ENCODE measurements at regions not wholly inside any gene's neighbourhood (a gene's known extent, or its start where the extent isn't known, plus 50 kb on each side); places are given as distances from the start of the nearest gene placed in this dataset.

DNA sequence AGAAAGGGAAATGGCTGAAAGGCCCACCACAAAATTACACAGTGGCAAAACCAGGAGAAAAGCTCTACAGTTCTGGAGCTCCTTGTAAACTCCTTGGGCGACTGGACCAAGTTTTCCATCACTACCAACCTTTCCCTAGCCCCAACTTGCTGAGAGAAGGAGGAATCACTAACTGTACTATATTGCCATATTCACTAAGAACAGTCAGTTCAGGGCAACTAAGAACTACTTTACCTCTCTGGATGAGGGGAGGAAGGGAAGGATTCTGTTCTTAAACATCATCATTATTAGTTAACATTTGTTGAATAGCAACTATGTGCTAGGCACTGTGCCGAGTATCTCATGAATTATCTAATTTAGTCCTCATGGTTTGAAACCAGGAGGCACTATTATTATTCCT, 98.1 kb upstream of the SVIL start:
- TF ChIP-seq EZH2 (IDR thresholded peaks at IDR 0.05; ENCODE audit: insufficient read depth, poor library complexity, severe bottlenecking) = no peak
- TF ChIP-seq EZH2phosphoT487 (IDR thresholded peaks at IDR 0.05; ENCODE audit: insufficient read depth, low read depth) = no peak

Measured in GM23248 (cell line).